Right lobe of liver (tissue), 4 donors: ENCODE measurements at regions not wholly inside any gene's neighbourhood (a gene's known extent, or its start where the extent isn't known, plus 50 kb on each side); places are given as distances from the start of the nearest gene placed in this dataset.

Experiments used
- CTCF ChIP-seq, 4 donors: fragments of 200-600 bp in 3 of 4; fragments of 450-650 bp in 1 of 4; IDR thresholded peaks; one replicate each; pipeline versions ENCODE4 v1.5.1 to v1.8.0; 2016 to 2022; ENCODE audit warnings: antibody characterized with exemption in 4 of 4, mild to moderate bottlenecking in 2 of 4
- POLR2A ChIP-seq: fragments of 450-650 bp; IDR thresholded peaks from one replicate; pipeline ENCODE4 v1.6.1; 2017; ENCODE audit warnings: antibody characterized with exemption, mild to moderate bottlenecking
- donor health status: DM: no; HTN: no; CAD: no.
- donor health status: DM: no; HTN: no; CAD: no.
- donor health status: DM: no; HTN: yes; CAD: no.

- TF ChIP-seq CTCF (IDR thresholded peaks at IDR 0.05) (no peak), POLR2A (no peak)
Observed at GRCh38 chr14:43123544-43123943, 1383.5 kb downstream of the FSCB start.
